Immature natural killer cell (primary cell): ENCODE measurements at regions not wholly inside any gene's neighbourhood (a gene's known extent, or its start where the extent isn't known, plus 50 kb on each side); places are given as distances from the start of the nearest gene placed in this dataset.

ENCODE experiments used
- DNase-seq, 3 donors: peaks; one replicate each; pipeline ENCODE4 v3.0.0; 2022; ENCODE audit warnings: mixed read lengths in 1 of 3
- H3K27ac Mint-ChIP-seq, 6 donors: one replicate each; pipeline ENCODE4 v1.8.0; 2020; ENCODE audit warnings: mixed read lengths in 6 of 6, mild to moderate bottlenecking in 5 of 6, inconsistent platforms in 4 of 6, moderate library complexity in 3 of 6
- H3K27me3 Mint-ChIP-seq, 3 donors: one replicate each; pipeline ENCODE4 v1.8.0; 2020 to 2021; ENCODE audit warnings: low read depth in 3 of 3, mild to moderate bottlenecking in 3 of 3, mixed read lengths in 3 of 3, moderate library complexity in 3 of 3, inconsistent platforms in 1 of 3
- H3K36me3 Mint-ChIP-seq, 3 donors: one replicate each; pipeline ENCODE4 v1.8.0; 2020; ENCODE audit warnings: mixed read lengths in 3 of 3, inconsistent platforms in 2 of 3, mild to moderate bottlenecking in 2 of 3
- H3K4me1 Mint-ChIP-seq, 2 donors: one replicate each; pipeline ENCODE4 v1.8.0; 2020; ENCODE audit warnings: inconsistent platforms in 2 of 2, mild to moderate bottlenecking in 2 of 2, mixed read lengths in 2 of 2, moderate library complexity in 1 of 2
- H3K4me3 Mint-ChIP-seq, 5 donors: one replicate each; pipeline ENCODE4 v1.8.0; 2020; ENCODE audit warnings: mild to moderate bottlenecking in 5 of 5, mixed read lengths in 5 of 5, inconsistent platforms in 3 of 5, moderate library complexity in 3 of 5
- H3K9me3 Mint-ChIP-seq, 6 donors: one replicate each; pipeline ENCODE4 v1.8.0; 2020; ENCODE audit warnings: mild to moderate bottlenecking in 6 of 6, mixed read lengths in 6 of 6, inconsistent platforms in 4 of 6, moderate library complexity in 3 of 6

GRCh38 chr12:108043286-108043685 lies 85.8 kb upstream of the WSCD2 start:
- H3K36me3 Mint-ChIP-seq: no peaks in the 10 kb centered on the region
- H3K27ac Mint-ChIP-seq: no peak overlapping the region
- peaks cover 8 to 11% (median 10%) of the 10 kb centered on the region in 3 donors for H3K27me3 Mint-ChIP-seq

GRCh38 chr12:108043750-108044533 lies 85.1 kb upstream of the WSCD2 start:
- H3K4me1 Mint-ChIP-seq: peaks cover 4 to 6% of the 10 kb centered on the region in 2 donors
- peaks cover 9 to 11% (median 10%) of the 10 kb centered on the region in 3 donors for H3K27me3 Mint-ChIP-seq
- H3K27ac Mint-ChIP-seq: no peak overlapping the region
- no peak overlapping the region for H3K4me3 Mint-ChIP-seq
- H3K36me3 Mint-ChIP-seq: no peaks in the 10 kb centered on the region
- H3K9me3 Mint-ChIP-seq: no peaks in the 10 kb centered on the region
- no peak for DNase-seq

More at GRCh38 chr12:108043286-108043685, 85.8 kb upstream of the WSCD2 start:
- Mint-ChIP-seq H3K9me3 (no peaks in the 10 kb centered on the region), H3K4me1 (peaks cover 4 to 6% of the 10 kb centered on the region in 2 donors), H3K4me3 (no peak overlapping the region)
- DNase-seq: no peak

DNA sequence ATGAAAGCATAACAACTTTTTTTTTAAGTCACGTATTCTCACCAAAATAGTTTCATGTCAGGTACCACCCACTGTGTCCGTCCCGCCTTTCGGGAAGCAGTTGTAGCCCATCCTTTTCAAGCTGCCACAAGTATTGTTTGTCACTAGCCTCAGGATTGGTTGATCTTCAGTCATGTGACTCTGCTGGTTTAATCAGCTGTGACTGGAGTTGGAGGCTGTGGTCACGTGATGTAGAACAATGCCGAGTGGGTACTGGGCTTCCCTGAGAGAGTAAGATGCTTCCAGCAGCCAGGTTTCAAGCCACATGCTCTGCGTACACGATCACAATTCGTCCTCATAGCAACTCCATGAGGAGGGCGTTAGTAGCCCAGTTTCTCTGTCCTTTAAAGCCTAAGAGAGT lies 83.0 kb upstream of the WSCD2 start:
- peaks cover 5 to 12% (median 10%) of the 10 kb centered on the region in 3 donors for H3K27me3 Mint-ChIP-seq
- no peak overlapping the region for H3K27ac Mint-ChIP-seq
- H3K9me3 Mint-ChIP-seq: no peaks in the 10 kb centered on the region
- H3K36me3 Mint-ChIP-seq: no peaks in the 10 kb centered on the region
- H3K4me1 Mint-ChIP-seq: peaks cover 4 to 6% of the 10 kb centered on the region in 2 donors
- no peak for DNase-seq
- H3K4me3 Mint-ChIP-seq: no peak overlapping the region

DNA sequence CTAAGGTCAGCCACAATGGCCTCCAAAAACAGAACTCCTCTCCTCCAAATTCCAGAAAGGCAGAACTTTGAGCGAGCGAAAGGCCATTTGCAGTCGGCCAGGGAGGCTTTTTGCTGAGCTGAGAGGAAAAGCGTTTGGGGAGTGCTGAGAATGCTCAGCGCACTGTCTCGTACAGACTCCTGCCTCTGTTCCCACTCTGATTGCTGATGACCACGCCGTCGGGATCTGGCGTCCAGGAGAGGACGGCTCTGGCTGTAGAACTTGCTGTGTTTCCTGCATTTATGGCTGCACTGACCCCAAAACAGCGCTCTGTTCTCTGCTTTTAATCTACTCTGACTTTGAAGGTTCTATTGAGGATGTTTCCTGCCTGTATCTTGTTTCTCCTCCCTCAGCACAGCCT lies 82.4 kb upstream of the WSCD2 start:
- H3K27me3 Mint-ChIP-seq: peaks cover 7 to 11% (median 10%) of the 10 kb centered on the region in 3 donors
- no peaks in the 10 kb centered on the region for H3K9me3 Mint-ChIP-seq
- peak overlapping the region in 1 of 5 donors; percentile 0 for H3K4me3 Mint-ChIP-seq
- DNase-seq: no peak
- no peak overlapping the region for H3K27ac Mint-ChIP-seq
- peaks cover 4 to 6% of the 10 kb centered on the region in 2 donors for H3K4me1 Mint-ChIP-seq
- H3K36me3 Mint-ChIP-seq: peaks cover 0 to 2% (median 0%) of the 10 kb centered on the region in 3 donors

DNA sequence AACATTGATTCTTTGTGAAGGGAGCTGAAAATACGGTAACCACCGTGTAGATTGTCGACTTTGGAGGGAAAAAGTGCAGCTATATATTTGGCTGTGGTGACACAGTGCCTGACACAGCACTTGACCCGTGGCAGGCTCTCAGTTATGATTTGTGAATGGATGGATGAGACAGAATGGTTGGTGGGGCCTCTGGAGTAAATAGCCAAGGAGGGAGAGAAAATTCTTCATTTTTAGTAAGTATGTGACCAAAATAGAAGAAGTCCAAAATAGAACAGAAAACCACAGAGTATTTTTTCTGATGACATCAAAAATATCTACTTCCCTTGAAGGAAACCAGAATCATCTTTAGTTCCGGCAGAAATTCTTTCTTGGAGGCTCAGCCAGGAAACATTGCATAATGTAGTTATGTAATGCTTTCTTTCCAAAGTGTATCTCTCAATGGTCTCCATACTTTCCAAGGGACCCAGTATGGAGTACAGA lies 82.0 kb upstream of the WSCD2 start:
- Mint-ChIP-seq H3K27me3 (peaks cover 10 to 12% (median 10%) of the 10 kb centered on the region in 3 donors), H3K9me3 (no peaks in the 10 kb centered on the region), H3K36me3 (peaks cover 0 to 3% (median 0%) of the 10 kb centered on the region in 3 donors), H3K27ac (peak overlapping the region in 1 of 6 donors; percentile 18), H3K4me1 (peaks cover 4 to 6% of the 10 kb centered on the region in 2 donors), H3K4me3 (peak overlapping the region in 1 of 5 donors; percentile 0)
- no peak for DNase-seq

GRCh38 chr12:108048686-108049085 lies 80.4 kb upstream of the WSCD2 start:
- no peak for DNase-seq
- Mint-ChIP-seq H3K9me3 (no peaks in the 10 kb centered on the region), H3K4me3 (no peak overlapping the region), H3K4me1 (peaks cover 4 to 6% of the 10 kb centered on the region in 2 donors), H3K27me3 (peaks cover 10 to 12% (median 10%) of the 10 kb centered on the region in 3 donors), H3K27ac (no peak overlapping the region), H3K36me3 (peaks cover 0 to 3% (median 0%) of the 10 kb centered on the region in 3 donors)

DNA sequence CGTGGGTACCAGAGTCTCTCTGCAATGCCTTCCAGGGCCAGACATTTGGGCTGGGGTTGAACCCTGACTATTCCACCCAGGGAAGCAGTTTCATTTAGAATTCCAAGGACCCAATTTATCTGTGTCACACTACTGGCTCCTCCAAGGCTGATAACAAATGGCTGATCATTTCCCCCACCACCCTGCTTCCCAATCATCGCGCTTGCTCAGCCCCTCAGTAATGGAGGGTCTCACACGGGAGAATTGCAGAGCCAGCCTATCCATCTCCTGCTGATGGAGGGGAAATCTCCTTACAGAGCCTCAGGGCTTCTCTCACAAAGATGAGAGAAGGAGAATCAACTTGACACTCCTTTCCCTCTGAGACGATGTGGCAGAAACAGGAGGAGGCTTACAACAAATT lies 78.4 kb upstream of the WSCD2 start:
- no peak overlapping the region for H3K4me3 Mint-ChIP-seq
- peaks cover 11 to 14% (median 13%) of the 10 kb centered on the region in 3 donors for H3K27me3 Mint-ChIP-seq
- no peak overlapping the region for H3K27ac Mint-ChIP-seq
- peaks cover 0 to 3% (median 0%) of the 10 kb centered on the region in 3 donors for H3K36me3 Mint-ChIP-seq
- no peak for DNase-seq
- peaks cover 4 to 6% of the 10 kb centered on the region in 2 donors for H3K4me1 Mint-ChIP-seq
- no peaks in the 10 kb centered on the region for H3K9me3 Mint-ChIP-seq

- peaks cover 11 to 17% (median 16%) of the 10 kb centered on the region in 3 donors for H3K27me3 Mint-ChIP-seq
Observed at GRCh38 chr12:108052260-108052659, 76.8 kb upstream of the WSCD2 start.

DNA sequence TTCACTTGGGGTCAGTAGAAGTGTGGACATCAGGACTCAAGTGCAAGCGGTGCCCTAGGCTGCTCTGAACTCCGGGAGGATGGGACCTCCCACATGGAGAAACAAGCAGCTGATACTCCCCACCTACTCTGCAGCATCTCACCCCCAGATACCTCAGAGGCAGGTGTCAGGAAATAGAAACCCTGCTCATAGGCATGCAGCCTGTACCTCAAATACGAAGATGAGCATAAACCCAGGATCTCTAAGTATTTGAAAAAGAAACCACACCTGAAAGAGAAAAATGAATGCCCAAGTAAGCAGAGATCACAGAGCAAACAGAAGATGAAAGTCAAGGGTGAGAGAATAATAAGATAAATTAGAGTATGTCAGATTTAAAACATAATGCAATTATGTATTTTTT lies 75.6 kb upstream of the WSCD2 start:
- peaks cover 0 to 3% (median 0%) of the 10 kb centered on the region in 3 donors for H3K36me3 Mint-ChIP-seq
- peaks cover 9 to 13% (median 11%) of the 10 kb centered on the region in 3 donors for H3K27me3 Mint-ChIP-seq
- no peaks in the 10 kb centered on the region for H3K9me3 Mint-ChIP-seq
- no peaks in the 10 kb centered on the region for H3K4me1 Mint-ChIP-seq
- no peak overlapping the region for H3K4me3 Mint-ChIP-seq
- DNase-seq: no peak
- no peak overlapping the region for H3K27ac Mint-ChIP-seq

More at GRCh38 chr12:108052260-108052659, 76.8 kb upstream of the WSCD2 start:
- Mint-ChIP-seq H3K9me3 (no peaks in the 10 kb centered on the region), H3K4me3 (no peak overlapping the region), H3K36me3 (peaks cover 0 to 3% (median 0%) of the 10 kb centered on the region in 3 donors), H3K4me1 (peaks cover 0 to under 1% of the 10 kb centered on the region in 2 donors), H3K27ac (no peak overlapping the region)
- DNase-seq: no peak

DNA sequence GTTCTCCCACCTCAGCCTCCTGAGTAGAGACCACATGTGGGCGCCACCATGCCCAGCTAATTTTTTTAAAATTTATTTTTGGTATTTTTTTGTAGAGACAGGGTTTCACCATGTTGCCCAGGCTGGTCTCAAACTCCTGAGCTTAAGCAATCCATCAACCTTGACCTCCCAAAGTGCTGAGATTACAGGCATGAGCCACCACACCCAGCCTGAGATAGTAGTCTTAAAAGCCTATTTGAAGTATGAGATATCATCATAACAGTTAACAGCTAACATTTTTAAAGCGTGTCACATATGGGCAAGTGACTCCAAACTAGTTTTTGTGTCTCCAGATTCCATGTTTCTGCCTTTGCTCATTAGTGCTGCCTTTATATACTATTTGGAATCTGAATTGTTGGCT lies 74.6 kb upstream of the WSCD2 start:
- peaks cover 9 to 13% (median 11%) of the 10 kb centered on the region in 3 donors for H3K27me3 Mint-ChIP-seq
- H3K36me3 Mint-ChIP-seq: peaks cover 0 to 3% (median 0%) of the 10 kb centered on the region in 3 donors
- no peak overlapping the region for H3K27ac Mint-ChIP-seq
- DNase-seq: no peak
- no peaks in the 10 kb centered on the region for H3K4me1 Mint-ChIP-seq
- no peak overlapping the region for H3K4me3 Mint-ChIP-seq
- H3K9me3 Mint-ChIP-seq: no peaks in the 10 kb centered on the region

- peaks cover 0 to 3% (median 0%) of the 10 kb centered on the region in 3 donors for H3K36me3 Mint-ChIP-seq
- H3K4me1 Mint-ChIP-seq: no peaks in the 10 kb centered on the region
- H3K27ac Mint-ChIP-seq: no peak overlapping the region
- peaks cover 8 to 13% (median 9%) of the 10 kb centered on the region in 3 donors for H3K27me3 Mint-ChIP-seq
- no peaks in the 10 kb centered on the region for H3K9me3 Mint-ChIP-seq
- H3K4me3 Mint-ChIP-seq: no peak overlapping the region
- DNase-seq: no peak
Observed at GRCh38 chr12:108055141-108055540, 73.9 kb upstream of the WSCD2 start.

- no peaks in the 10 kb centered on the region for H3K9me3 Mint-ChIP-seq
- no peak overlapping the region for H3K4me3 Mint-ChIP-seq
- H3K36me3 Mint-ChIP-seq: no peaks in the 10 kb centered on the region
- no peaks in the 10 kb centered on the region for H3K4me1 Mint-ChIP-seq
- no peak for DNase-seq
- H3K27me3 Mint-ChIP-seq: peaks cover 8 to 15% (median 11%) of the 10 kb centered on the region in 3 donors
- no peak overlapping the region for H3K27ac Mint-ChIP-seq
Observed at GRCh38 chr12:108060067-108060466, 69.0 kb upstream of the WSCD2 start.

- no peaks in the 10 kb centered on the region for H3K4me1 Mint-ChIP-seq
- H3K27ac Mint-ChIP-seq: no peak overlapping the region
- no peak overlapping the region for H3K4me3 Mint-ChIP-seq
- no peaks in the 10 kb centered on the region for H3K9me3 Mint-ChIP-seq
- H3K36me3 Mint-ChIP-seq: no peaks in the 10 kb centered on the region
- no peak for DNase-seq
- peaks cover 8 to 15% (median 14%) of the 10 kb centered on the region in 3 donors for H3K27me3 Mint-ChIP-seq
Observed at GRCh38 chr12:108060903-108061302, 68.2 kb upstream of the WSCD2 start.

- H3K9me3 Mint-ChIP-seq: no peaks in the 10 kb centered on the region
- H3K27me3 Mint-ChIP-seq: peaks cover 6 to 13% (median 11%) of the 10 kb centered on the region in 3 donors
- H3K4me3 Mint-ChIP-seq: no peak overlapping the region
- DNase-seq: peak in 2 of 3 donors; percentile 3 to 7
- no peaks in the 10 kb centered on the region for H3K36me3 Mint-ChIP-seq
- no peaks in the 10 kb centered on the region for H3K4me1 Mint-ChIP-seq
- H3K27ac Mint-ChIP-seq: no peak overlapping the region
Observed at GRCh38 chr12:108063192-108063591, 65.9 kb upstream of the WSCD2 start.
